HepG2 (cell line): ENCODE measurements at regions not wholly inside any gene's neighbourhood (a gene's known extent, or its start where the extent isn't known, plus 50 kb on each side); places are given as distances from the start of the nearest gene placed in this dataset.

Source experiments
- ATAC-seq: fragments of 200-7000 bp; cut with Tn5 transposase; 3 replicates; pipeline ENCODE4 v1.9.1; 2020; ENCODE audit warnings: mild to moderate bottlenecking, moderate library complexity
- BruUV-seq: library from RNA; stranded (reverse); fragments of 400-500 nt; replicated peaks from 2 replicates; lab custom pipeline; 2021; lab: Mats Ljungman, UMichigan
- CTCF ChIA-PET: fragments of 300-600 bp; formaldehyde crosslinking; extraction: SDS; loops from one replicate; lab custom pipeline; 2021; ENCODE audit warnings: low total read pairs, inconsistent platforms, low intra/inter-chr PET ratio; lab: Yijun Ruan, JAX
- POLR2A ChIA-PET: fragments of 350-600 bp; sonication (Branson Sonifier 250); formaldehyde crosslinking; loops from one replicate; lab custom pipeline; 2020; ENCODE audit warnings: antibody characterized with exemption, inconsistent platforms; lab: Yijun Ruan, JAX
- DNase-seq: peaks from one replicate; pipeline ENCODE4 v3.0.0-alpha.2; 2015; ENCODE audit warnings: low spot score
- FAIRE-seq: peaks from 3 replicates; lab custom pipeline; 2011; peaks lifted over from hg19 to GRCh38; lab: Jason Lieb, UNC
- H2AFZ ChIP-seq: one replicate; pipeline ENCODE4 v1.6.1; 2011; ENCODE audit warnings: low read length, inconsistent platforms
- H3K27ac ChIP-seq: fragments of 300-600 bp; 3 replicates; pipeline ENCODE4 v1.8.0; 2011; ENCODE audit warnings: mixed run types, mild to moderate bottlenecking, mixed read lengths, low read length, inconsistent platforms; ENCODE audit not compliant: insufficient read depth; ENCODE audit errors: extremely low read length
- H3K27me3 ChIP-seq, 2 experiments: fragments of 200-600 bp in 1 of 2; 2 replicates in 1 of 2; 3 replicates in 1 of 2; pipeline versions ENCODE4 v1.6.0 to v1.8.0; 2011; ENCODE audit warnings: low read length in 2 of 2, mild to moderate bottlenecking in 2 of 2, moderate library complexity in 2 of 2, inconsistent platforms in 1 of 2; ENCODE audit not compliant: insufficient read depth in 2 of 2, control insufficient read depth in 1 of 2
- H3K36me3 ChIP-seq, 2 experiments: fragments of 200-600 bp in 1 of 2; replicated peaks in 1 of 2; 2 replicates in 1 of 2; 3 replicates in 1 of 2; pipeline versions ENCODE4 v1.5.1 to v1.8.0; 2011; ENCODE audit warnings: low read length in 2 of 2, inconsistent platforms in 1 of 2; ENCODE audit not compliant: insufficient read depth in 2 of 2, control insufficient read depth in 1 of 2
- H3K4me1 ChIP-seq: 2 replicates; pipeline ENCODE4 v1.5.1; 2012; ENCODE audit warnings: low read length, inconsistent platforms; ENCODE audit not compliant: insufficient read depth
- H3K4me2 ChIP-seq: 2 replicates; pipeline ENCODE4 v1.6.0; 2011; ENCODE audit warnings: low read depth, low read length, inconsistent platforms
- H3K4me3 ChIP-seq, 3 experiments: fragments of 200-600 bp in 1 of 3; sonication (generic), shearing (Covaris generic) in 1 of 3; replicated peaks in 1 of 3; 2 replicates each; pipeline ENCODE4 v1.5.1; 2011 to 2016; ENCODE audit warnings: low read length in 3 of 3, inconsistent platforms in 2 of 3, low read depth in 2 of 3, mild to moderate bottlenecking in 2 of 3, control low read depth in 1 of 3, mixed read lengths in 1 of 3; ENCODE audit not compliant: insufficient read depth in 1 of 3
- H3K79me2 ChIP-seq: one replicate; pipeline ENCODE4 v1.6.1; 2011; ENCODE audit warnings: low read length, inconsistent platforms; ENCODE audit not compliant: insufficient read depth
- H3K9ac ChIP-seq: 2 replicates; pipeline ENCODE4 v1.6.0; 2011; ENCODE audit warnings: mild to moderate bottlenecking, low read depth, low read length, inconsistent platforms; ENCODE audit not compliant: insufficient read depth
- H3K9me3 ChIP-seq: 2 replicates; pipeline ENCODE4 v1.5.1; 2012; ENCODE audit warnings: mild to moderate bottlenecking, low read length
- H4K20me1 ChIP-seq: 2 replicates; pipeline ENCODE4 v1.6.0; 2011; ENCODE audit warnings: inconsistent platforms, mild to moderate bottlenecking, low read length, moderate library complexity; ENCODE audit not compliant: insufficient read depth
- KDM5B ChIP-seq: sonication (generic); formaldehyde crosslinking; IDR thresholded peaks from 2 replicates; pipeline ENCODE4 v1.4.0; 2020; ENCODE audit warnings: missing genetic modification reagents, mild to moderate bottlenecking, borderline replicate concordance
- MTA3 ChIP-seq: sonication (generic); formaldehyde crosslinking; IDR thresholded peaks from 2 replicates; pipeline ENCODE4 v1.4.0; 2020; ENCODE audit warnings: missing genetic modification reagents
- MXD1 ChIP-seq: sonication (generic); formaldehyde crosslinking; IDR thresholded peaks from 2 replicates; pipeline ENCODE4 v1.4.0; 2020; ENCODE audit warnings: mild to moderate bottlenecking, missing genetic modification reagents
- MYNN ChIP-seq: sonication (generic); formaldehyde crosslinking; IDR thresholded peaks from 2 replicates; pipeline ENCODE4 v1.4.0; 2020; ENCODE audit warnings: mild to moderate bottlenecking, low read depth, missing genetic modification reagents
- PRPF4 ChIP-seq: fragments of 200-400 bp; formaldehyde crosslinking; IDR thresholded peaks from 2 replicates; pipeline ENCODE4 v1.6.1; 2016; ENCODE audit warnings: low read length, low read depth; ENCODE audit not compliant: poor library complexity, severe bottlenecking
- SP140L ChIP-seq: sonication (generic); formaldehyde crosslinking; IDR thresholded peaks from 2 replicates; pipeline ENCODE4 v1.4.0; 2020; ENCODE audit warnings: missing genetic modification reagents, borderline replicate concordance
- TP53 ChIP-seq: sonication (generic); formaldehyde crosslinking; conservative IDR thresholded peaks from 2 replicates; pipeline ENCODE4 v1.4.0; 2020; ENCODE audit warnings: missing genetic modification reagents
- ZFP36L1 ChIP-seq: sonication (generic); formaldehyde crosslinking; IDR thresholded peaks from 2 replicates; pipeline ENCODE4 v1.8.0; 2022; ENCODE audit warnings: mild to moderate bottlenecking, missing genetic modification reagents, moderate library complexity
- ZNF30 ChIP-seq: sonication (generic); formaldehyde crosslinking; IDR thresholded peaks from 2 replicates; pipeline ENCODE4 v1.5.0; 2020; ENCODE audit warnings: mild to moderate bottlenecking, missing genetic modification reagents
- ZNF558 ChIP-seq: sonication (generic); formaldehyde crosslinking; IDR thresholded peaks from 2 replicates; pipeline ENCODE4 v1.9.0; 2022; ENCODE audit warnings: mild to moderate bottlenecking, missing genetic modification reagents, borderline replicate concordance
- WGBS: methylation state at CpG from one replicate; pipeline ENCODE4 v1.1.6; 2017; ENCODE audit warnings: low lambda C conversion rate; 5-methylcytosine and 5-hydroxymethylcytosine counted together
- in situ Hi-C: cut with HindIII; loops from 2 replicates; pipeline ENCODE4 v1.10.0; 2017; ENCODE audit warnings: low pct_unique_long_range_greater_than_20kb; ENCODE audit not compliant: extremely low pct_ligation_motif_present
- intact Hi-C: fragments of 100-400 bp; cut with micrococcal nuclease; formaldehyde crosslinking; loops from one replicate; pipeline ENCODE4 v1.10.0; 2022; ENCODE audit not compliant: unreplicated experiment

- Histone ChIP-seq H2AFZ (no peak overlapping the region), H3K4me2 (no peak overlapping the region), H3K27ac (no peak overlapping the region), H3K27me3 (no peaks in the 10 kb centered on the region), H3K79me2 (no peaks in the 10 kb centered on the region), H4K20me1 (no peaks in the 10 kb centered on the region), H3K4me1 (no peaks in the 10 kb centered on the region), H3K9ac (no peak overlapping the region), H3K36me3 (no peaks in the 10 kb centered on the region), H3K4me3 (no peak overlapping the region), H3K9me3 (peaks cover 82% of the 10 kb centered on the region)
- 0% methylated on average over 2 of the region's 2 CpGs for WGBS
- TF ChIP-seq MYNN (CRISPR knock-in tag) (no peak), SP140L (CRISPR knock-in tag) (no peak), KDM5B (CRISPR knock-in tag) (no peak), MTA3 (CRISPR knock-in tag) (no peak), ZNF558 (no peak), PRPF4 (no peak), TP53 (no peak), ZFP36L1 (CRISPR knock-in tag) (no peak), ZNF30 (CRISPR knock-in tag) (no peak), MXD1 (CRISPR knock-in tag) (no peak)
- FAIRE-seq (no peak), ATAC-seq (no peak), DNase-seq (no peak)
- in situ Hi-C loops (no loop called here), intact Hi-C loops (no loop called here)
- ChIA-PET POLR2A (no interaction called here), CTCF (no interaction called here)
- no TSS peak for BruUV-seq
Measured at GRCh38 chr1:163614361-163614760, 292.6 kb downstream of the NUF2 start.
